Inflammatory macrophage treated with lipopolysaccharide for 1 hour (primary cell): ENCODE measurements at regions not wholly inside any gene's neighbourhood (a gene's known extent, or its start where the extent isn't known, plus 50 kb on each side); places are given as distances from the start of the nearest gene placed in this dataset.

Source experiments
- DNase-seq, 2 donors: peaks; one replicate each; pipeline ENCODE4 v3.0.0-alpha.2; 2020 to 2022

DNA sequence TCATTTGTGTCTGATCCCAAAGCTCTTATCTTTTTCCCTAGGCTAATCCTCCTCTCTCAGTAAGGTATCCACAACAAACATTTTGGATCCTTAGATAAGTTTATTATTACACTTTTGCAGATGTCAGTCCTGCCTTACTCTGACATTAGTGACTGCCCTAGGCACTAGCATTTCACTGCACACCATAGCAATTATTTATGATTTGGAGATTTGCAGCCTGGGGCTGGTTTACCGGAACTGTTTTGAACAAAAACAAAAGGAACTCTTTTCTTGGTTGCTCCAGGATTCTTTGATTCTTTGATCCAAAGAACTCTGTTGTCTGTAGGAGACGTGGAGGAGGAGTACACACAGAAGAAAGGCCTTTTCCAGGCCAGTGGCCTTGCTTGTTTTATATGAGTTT is 80.4 kb downstream of the EDNRB start:
- DNase-seq = no peak

DNA sequence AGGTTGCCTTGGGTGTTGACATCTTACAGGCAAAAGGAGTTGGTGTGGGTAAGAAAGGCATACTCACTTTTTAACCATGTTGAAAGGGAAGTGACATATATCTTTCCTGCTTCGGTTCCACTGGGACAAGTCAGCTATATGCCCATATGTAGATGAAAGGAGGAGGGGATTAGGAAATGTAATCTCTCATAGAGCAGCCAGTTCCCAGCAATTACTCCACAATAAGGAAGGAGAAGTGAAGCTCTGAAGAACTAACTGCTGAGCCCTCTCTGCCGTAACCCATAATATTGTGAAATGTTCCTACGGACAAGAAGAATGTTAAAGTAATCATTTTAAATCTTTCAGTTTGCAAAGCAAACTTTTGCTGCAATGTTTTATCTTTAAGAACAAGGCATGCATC is 82.2 kb downstream of the EDNRB start:
- DNase-seq = peak; percentile 80 to 89

DNA sequence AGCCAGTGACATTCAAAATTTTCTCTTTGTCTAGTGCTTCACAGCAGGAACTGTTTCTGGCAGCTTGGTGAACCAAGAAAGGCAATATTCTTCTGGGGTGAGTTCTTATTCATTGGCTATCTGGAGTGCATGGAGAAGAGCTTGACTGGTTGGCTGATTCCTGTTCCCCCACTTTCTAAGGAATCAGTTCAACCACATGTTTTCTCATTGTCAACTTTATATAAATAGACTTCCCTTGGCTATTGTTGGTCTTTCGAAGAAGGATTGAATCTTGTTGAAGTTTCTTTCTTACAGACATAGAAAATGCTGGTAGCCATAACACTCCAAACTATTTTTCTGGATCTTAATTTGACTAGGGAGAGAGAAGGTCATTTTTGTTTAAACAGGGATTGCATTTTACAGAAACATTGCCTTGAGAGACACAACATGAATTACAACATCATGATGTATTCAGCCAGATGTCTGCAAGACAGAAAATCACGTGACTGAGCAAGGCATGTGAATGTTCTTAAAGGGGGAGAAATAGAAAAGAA is 85.2 kb downstream of the EDNRB start:
- DNase-seq = peak; percentile 52 to 56

DNA sequence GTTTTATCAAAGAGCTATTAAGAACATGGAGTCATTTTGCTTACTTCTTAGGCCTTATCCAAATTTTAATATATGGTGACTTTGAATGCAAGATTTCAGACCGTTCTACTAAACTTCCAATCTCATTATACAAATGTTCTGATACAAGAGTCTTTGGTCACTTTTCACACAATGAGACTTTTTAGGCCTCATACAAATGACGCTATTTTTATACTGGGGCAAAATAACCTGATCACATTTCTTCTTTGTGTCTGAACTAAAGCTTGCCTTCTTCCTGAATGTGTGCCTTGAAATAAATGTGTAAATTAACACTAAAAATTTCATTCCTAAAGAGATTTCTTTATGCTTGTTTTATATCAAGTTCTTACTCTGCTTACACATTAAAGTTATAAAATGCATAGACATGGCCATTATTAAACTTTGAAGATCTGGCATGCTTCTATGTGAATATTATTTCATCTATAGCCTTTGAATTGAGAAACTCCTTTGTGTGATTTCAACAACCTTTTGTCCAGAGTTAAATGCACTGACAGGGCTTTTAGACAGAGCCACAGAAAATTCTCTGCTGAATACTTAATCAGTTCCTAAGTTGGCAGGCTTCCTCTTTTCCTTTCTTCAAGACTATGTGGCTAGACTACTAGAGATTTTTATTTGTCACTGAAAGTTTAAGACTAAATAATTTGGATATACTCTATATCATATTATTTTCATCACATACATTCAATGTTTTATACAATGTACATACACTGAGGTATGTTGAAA is 86.1 kb downstream of the EDNRB start:
- DNase-seq = peak; percentile 75 to 78

DNA sequence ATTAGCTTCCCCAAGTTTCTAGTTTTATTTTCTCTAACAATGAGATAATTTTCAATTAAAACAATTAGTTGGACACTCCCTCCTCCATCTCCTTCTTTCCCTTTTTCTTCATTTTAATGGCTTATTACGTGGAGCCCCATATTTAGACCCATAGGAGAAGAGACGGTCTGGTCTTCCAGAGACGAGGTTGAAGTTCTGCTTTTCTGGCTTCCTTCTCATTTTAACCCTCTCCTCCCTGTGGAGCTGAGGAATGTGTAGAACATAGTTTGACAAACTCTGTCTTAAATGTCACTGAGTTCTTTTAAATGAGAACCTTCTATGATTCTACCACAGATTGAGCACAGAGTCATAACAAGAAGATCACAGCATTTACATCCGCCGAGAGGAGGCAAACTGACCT is 86.8 kb downstream of the EDNRB start:
- peak; percentile 16 to 29 for DNase-seq

DNA sequence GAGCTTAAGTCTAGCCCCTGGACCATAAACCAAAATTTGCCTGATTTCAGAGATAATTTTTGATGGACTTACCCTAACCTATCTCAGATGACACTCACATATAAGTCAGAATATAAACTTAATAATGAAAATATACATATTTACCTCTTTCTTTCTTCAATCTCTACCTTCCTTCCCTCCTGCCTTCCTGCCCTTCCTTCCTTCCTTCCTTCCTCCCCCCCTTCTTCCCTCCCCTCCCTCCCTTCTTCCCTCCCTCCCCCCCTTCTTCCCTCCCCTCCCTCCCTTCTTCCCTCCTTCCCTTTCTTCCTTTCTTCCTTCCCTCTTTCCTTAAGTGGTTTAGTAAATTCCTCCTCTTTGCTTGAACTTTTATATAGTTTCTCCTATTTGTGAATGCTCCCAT is 88.7 kb downstream of the EDNRB start:
- DNase-seq = no peak

DNA sequence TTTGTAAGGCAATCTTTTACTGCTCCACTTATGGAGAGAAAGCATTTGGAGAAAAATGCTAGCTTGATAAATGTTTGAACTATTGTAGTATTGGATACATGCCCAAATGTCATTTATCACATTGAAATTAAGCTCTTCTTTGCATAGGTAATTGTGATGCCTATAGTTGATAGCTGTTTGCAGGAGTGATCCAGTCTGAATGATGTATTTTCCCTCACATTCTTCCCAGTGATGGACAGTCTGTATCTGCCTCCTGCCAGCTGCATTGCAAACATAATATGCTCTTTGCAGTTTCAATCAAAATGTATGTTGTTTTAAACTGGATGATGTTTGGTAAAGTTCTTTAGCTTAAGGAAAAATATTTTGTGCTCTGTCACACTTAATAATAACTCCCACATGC is 89.8 kb downstream of the EDNRB start:
- no peak for DNase-seq

DNA sequence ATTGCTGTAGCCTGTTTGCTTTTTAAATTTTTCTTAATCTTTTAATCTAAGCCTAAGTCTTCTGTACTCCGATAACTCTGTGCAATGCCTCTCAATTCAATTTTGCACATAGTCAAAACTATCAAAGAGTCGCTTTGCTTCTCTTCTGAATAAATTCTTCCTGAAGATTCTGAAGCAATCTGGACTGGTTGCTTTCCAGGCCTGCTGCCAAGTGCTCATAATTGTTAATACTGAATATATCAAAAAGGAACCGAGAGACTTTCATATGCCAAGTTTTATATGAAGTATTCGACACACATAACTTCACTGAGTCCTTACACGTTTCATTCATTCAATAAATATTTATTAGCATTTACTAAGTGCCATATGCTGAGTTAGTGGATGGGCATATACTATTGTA is 91.3 kb downstream of the EDNRB start:
- DNase-seq = no peak

DNA sequence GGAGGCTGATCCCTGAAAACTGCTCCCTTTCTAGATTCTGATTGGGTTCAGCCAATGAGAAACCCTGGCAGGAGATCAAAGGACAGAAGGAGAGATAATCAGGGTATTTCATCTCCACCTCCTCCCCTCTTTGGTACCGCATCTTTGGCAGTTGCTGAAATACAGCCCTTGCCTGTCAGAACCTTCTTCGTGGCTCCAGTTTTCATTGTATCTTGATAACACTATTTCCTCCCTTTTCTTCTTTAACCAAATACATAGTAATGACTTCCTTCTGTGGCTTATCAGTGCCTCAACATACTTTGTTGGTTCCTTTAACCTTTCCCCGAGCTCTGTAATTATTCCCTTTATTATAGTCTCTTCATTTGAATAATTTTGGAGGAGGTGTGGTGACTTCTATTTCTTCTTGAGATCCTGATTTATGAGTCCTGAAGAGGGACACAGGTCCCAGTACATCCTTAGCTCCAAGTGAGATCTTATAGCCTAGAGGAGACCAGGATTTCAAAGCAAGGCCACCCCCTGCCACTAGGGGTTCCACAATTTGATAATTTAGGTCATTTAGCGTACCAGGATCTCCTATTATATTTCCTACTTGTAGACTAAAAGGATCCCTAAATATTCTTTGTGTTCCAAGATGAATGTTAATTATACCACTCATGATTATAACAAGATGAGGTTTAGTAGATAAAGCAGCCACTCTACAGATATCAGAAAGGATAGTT is 98.0 kb downstream of the EDNRB start:
- no peak for DNase-seq

DNA sequence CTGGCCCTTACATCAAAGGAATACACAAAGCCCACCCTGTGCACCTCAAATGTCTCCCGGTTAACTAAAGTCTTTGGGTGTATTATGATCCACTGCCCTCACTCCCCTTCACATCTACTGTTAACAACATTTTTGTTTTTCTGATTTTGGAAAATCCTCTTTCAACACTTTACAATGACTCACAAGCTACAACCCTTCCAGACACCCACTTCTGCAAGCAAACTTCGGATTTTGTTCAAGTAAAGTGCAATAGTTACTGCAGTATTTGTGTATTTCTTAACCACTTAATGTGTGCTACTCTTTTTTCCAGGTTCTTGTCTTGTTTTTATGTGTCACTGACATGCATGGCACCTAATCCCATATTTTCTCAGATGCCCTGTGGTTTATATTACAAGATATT is 101.1 kb downstream of the EDNRB start:
- peak; percentile 54 to 67 for DNase-seq

DNA sequence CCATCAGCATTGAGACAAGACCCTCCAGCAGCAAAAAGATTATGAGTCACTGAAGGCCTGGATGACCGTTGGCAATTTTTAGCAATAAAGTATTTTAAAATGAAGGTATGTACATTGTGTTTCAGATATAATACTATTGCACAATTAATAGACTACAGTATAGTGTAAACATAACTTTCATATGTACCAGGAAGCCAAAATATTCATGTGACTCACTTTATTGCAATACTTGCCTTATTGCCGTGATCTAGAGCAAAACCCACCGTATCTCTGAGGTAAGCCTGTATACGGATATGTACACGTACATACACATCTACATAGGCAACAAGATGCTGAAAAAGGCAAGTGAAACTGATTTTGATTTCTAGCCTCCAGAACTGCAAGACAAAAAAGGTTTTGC is 103.3 kb downstream of the EDNRB start:
- no peak for DNase-seq
